Fibroblast of peridontal ligament (primary cell): ENCODE measurements at regions not wholly inside any gene's neighbourhood (a gene's known extent, or its start where the extent isn't known, plus 50 kb on each side); places are given as distances from the start of the nearest gene placed in this dataset.

ENCODE experiments used
- DNase-seq: peaks from one replicate; pipeline ENCODE4 v3.0.0-alpha.2; 2010; ENCODE audit errors: extremely low read depth

DNA sequence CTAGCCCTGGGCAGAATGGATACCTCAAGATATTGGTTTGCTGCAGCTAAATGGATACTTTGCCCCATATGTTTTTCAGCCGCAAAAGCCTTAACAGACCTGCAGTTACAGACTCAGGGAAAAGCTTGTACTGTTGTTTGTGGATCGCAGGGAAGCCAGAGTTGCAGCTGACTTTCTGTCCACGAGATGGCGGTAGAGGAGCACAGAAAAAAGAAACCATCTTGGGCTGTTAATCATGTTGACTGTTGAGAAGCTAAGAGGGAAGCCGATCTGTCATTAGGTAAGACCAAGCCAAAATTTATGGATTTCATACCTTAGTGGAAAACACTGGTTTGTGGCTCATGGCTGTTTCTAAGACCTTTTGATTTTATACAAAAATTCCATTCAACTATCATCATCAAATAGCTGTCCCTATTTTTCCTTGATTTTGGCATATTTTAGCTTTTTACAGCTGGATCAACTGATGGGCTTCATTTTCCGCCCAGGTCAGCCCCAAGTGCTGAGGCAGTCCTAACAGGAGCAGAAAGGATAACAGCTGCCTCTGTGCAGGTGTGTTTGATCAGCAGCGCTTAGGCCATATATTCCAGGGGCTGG lies 205.7 kb upstream of the ZPLD1 start:
- DNase-seq, result peak; percentile 88

DNA sequence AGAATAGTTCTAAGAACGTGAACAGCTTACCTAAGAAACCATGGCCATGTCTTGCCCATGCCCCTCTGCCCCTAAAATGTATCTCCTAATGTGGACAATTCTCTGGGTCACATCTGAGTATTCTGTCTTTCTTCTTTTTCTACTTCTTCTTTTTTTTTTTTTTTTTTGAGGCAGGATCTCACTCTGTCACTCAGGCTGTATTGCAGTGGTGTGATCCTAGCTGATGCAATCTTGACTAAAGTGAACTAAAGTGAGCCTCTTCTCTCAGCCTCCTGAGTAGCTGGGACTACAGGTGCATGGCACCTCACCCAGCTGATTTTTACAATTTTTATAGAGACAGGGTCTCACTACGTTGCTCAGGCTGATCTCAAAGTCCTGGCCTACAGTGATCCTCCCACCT lies 204.8 kb upstream of the ZPLD1 start:
- DNase-seq, result no peak

DNA sequence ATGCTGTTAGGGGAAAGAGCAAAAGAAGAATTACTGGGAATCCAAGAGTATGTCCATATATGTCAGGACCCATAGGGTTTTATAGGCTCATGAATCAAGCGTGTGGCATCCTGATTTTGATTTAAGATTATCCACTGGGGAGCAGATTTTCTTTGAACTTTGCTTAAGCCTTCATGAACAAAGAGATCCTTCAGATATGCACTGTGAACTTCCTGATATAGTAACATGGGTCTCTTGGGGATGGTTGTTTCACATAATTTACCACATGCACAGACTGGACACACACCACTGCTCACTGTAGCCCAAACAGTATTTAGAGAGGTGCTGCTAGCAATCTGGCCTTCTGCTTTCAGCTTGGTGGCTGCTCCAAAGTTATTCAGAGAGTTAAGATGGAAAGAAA lies 200.9 kb upstream of the ZPLD1 start:
- DNase-seq, result no peak

GRCh38 chr3:102235679-102236078 lies 199.1 kb upstream of the ZPLD1 start:
- no peak for DNase-seq

DNA sequence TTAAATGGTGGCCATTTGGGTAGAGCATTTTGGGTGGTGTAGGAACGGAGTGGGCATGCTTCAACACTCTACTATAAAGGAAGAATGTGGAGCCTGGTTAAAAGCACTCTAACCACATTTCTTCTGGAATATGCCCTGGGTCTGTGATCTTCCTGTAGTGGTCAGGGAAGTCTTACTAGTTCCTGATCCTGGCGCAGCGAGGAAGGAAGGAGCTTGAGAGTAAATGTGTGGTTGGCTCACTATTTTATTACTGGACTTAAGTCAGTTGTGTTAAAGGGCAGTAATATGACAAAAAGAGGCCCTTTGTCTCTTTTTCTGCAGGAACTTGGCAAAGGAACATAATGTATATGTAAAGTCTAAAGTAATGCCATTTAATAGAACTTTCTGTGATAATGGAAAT lies 197.6 kb upstream of the ZPLD1 start:
- no peak for DNase-seq

- no peak for DNase-seq
Measured at GRCh38 chr3:102237838-102238237, 197.0 kb upstream of the ZPLD1 start.

GRCh38 chr3:102238362-102238761 lies 196.5 kb upstream of the ZPLD1 start:
- no peak for DNase-seq

- DNase-seq, result no peak
Measured at GRCh38 chr3:102240720-102241119, 194.1 kb upstream of the ZPLD1 start.

DNA sequence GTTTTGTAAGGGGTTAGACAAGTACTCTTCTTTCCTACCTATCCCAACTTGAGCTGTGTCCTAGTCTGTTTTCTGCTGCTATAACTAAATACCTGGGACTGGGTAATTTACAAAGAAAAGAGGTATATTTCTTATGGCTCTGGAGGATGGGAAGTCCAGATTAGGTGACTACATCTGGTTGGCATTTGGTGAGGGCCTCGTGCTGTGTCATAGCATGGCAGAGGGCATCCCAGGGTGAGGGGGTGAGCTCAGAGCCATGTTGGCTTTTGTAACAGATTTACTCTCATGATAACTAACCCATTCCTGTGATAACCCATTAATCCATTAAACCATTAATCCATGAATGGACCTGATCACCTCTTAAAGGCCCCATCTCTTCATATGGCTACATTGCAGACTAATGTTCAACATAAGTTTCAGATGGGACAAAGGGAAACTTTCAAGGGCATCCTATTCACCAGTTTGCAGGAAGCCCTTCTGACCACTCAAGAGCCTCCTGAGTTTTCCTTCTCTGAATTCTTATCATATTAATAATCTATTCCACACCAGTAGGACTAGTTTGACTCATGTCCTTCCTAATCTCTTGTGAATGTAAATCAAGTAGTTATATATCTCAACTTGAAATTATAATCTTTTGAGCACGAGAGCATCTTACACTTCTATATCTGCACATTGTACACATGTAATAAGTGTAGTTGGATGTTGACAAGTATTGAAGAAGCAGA lies 185.7 kb upstream of the ZPLD1 start:
- DNase-seq, result no peak

DNA sequence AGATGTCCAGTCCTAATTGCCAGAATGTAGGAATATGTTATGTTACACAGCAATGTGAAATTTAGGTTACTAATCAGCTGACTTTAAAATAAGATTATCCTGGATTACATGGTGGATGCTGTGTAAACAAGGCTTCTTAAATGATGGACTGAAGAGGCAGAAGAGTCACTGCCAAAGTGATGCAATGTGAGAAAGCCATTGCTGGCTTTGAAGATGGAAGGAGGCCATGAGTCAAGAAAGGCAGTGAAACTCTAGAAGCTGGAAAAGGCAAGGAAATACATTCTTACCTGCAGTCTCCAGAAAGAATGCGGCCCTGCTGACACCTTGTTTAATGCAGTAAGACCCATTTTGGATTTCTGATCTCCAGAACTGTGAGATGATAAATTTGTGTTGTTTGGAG lies 179.1 kb upstream of the ZPLD1 start:
- no peak for DNase-seq

- no peak for DNase-seq
Measured at GRCh38 chr3:102258666-102259227, 176.1 kb upstream of the ZPLD1 start.

DNA sequence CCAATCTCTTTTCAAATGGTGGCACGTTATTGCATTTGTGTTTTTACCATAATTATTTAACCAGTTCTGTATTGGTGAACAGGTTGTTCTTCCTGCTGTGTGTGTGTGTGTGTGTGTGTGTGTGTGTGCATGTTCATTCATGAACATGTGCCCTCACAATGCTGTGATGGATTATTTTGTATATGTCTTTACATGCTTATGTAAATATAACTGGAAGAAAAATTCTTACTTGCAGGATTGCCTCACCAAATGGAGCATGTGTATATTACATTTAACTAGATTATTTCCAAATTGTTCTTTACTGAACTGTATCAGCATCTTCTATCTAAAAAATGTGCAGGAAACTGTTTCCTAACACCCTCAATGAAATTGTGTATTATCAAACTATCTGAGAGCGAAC lies 175.2 kb upstream of the ZPLD1 start:
- no peak for DNase-seq

- no peak for DNase-seq
Measured at GRCh38 chr3:102265720-102266119, 169.1 kb upstream of the ZPLD1 start.

DNA sequence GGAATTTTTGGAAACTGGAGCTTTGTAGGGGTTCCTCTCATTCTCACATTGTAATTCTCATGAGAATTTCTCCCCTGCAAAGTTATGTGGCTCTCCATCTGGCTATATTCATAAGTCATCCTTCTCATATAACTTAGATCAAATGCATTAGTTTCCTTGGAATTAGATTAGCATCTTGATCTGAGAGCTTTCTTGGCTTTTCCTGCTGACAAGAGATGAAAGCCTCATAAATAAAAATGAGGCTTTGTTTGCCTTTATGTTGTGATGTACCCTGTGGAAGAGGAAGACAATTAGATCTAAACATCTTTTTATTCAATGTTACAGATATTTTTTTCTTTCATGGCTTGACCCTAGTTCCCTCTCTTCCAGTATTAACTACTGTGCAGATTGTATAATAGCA lies 165.4 kb upstream of the ZPLD1 start:
- no peak for DNase-seq

- DNase-seq, result no peak
Measured at GRCh38 chr3:102290241-102290640, 144.6 kb upstream of the ZPLD1 start.

- DNase-seq, result no peak
Measured at GRCh38 chr3:102295756-102296155, 139.1 kb upstream of the ZPLD1 start.

GRCh38 chr3:102297072-102297658 lies 137.7 kb upstream of the ZPLD1 start:
- DNase-seq, result no peak

GRCh38 chr3:102299125-102299877 lies 135.5 kb upstream of the ZPLD1 start:
- DNase-seq, result no peak

GRCh38 chr3:102301155-102301880 lies 133.5 kb upstream of the ZPLD1 start:
- no peak for DNase-seq

GRCh38 chr3:102302020-102302419 lies 132.8 kb upstream of the ZPLD1 start:
- no peak for DNase-seq

GRCh38 chr3:102304550-102304949 lies 130.3 kb upstream of the ZPLD1 start:
- DNase-seq, result no peak

GRCh38 chr3:102307442-102307841 lies 127.4 kb upstream of the ZPLD1 start:
- DNase-seq, result no peak
